T47D (cell line): ENCODE measurements at regions not wholly inside any gene's neighbourhood (a gene's known extent, or its start where the extent isn't known, plus 50 kb on each side); places are given as distances from the start of the nearest gene placed in this dataset.

Experiments used
- DNase-seq, 2 experiments: peaks; one replicate each; pipeline versions ENCODE4 v3.0.0 to v3.0.0-alpha.2; 2011 to 2012; ENCODE audit warnings: low read depth in 1 of 2, low spot score in 1 of 2
- JUND ChIP-seq: IDR thresholded peaks from 2 replicates; pipeline ENCODE4 v1.6.1; 2012; ENCODE audit warnings: low read depth
- in situ Hi-C: cut with HindIII; loops from 2 replicates; pipeline ENCODE4 v1.10.0; 2016; ENCODE audit warnings: low sequenced_read_pairs, low pct_unique_long_range_greater_than_20kb

- TF ChIP-seq JUND = no peak
- in situ Hi-C loops = no loop called here
- DNase-seq = peak in 1 of 2 experiments; percentile 19
Observed at GRCh38 chr3:148062590-148062989, 635.1 kb upstream of the AGTR1 start.

- no peak for DNase-seq
- in situ Hi-C loops = no loop called here
- TF ChIP-seq JUND = no peak
Observed at GRCh38 chr3:148066802-148067201, 630.9 kb upstream of the AGTR1 start.

GRCh38 chr3:148068466-148068865 is 629.2 kb upstream of the AGTR1 start:
- TF ChIP-seq JUND = no peak
- in situ Hi-C loops = no loop called here
- no peak for DNase-seq

GRCh38 chr3:148070041-148070440 is 627.7 kb upstream of the AGTR1 start:
- TF ChIP-seq JUND = no peak
- in situ Hi-C loops = no loop called here
- no peak for DNase-seq

- TF ChIP-seq JUND = no peak
- in situ Hi-C loops = no loop called here
- no peak for DNase-seq
Observed at GRCh38 chr3:148073721-148074456, 623.8 kb upstream of the AGTR1 start.

GRCh38 chr3:148074946-148075345 is 622.8 kb upstream of the AGTR1 start:
- no peak for DNase-seq
- no peak for TF ChIP-seq JUND
- in situ Hi-C loops = no loop called here

GRCh38 chr3:148075771-148076716 is 621.7 kb upstream of the AGTR1 start:
- DNase-seq = peak; percentile 72 to 75
- TF ChIP-seq JUND = no peak

DNA sequence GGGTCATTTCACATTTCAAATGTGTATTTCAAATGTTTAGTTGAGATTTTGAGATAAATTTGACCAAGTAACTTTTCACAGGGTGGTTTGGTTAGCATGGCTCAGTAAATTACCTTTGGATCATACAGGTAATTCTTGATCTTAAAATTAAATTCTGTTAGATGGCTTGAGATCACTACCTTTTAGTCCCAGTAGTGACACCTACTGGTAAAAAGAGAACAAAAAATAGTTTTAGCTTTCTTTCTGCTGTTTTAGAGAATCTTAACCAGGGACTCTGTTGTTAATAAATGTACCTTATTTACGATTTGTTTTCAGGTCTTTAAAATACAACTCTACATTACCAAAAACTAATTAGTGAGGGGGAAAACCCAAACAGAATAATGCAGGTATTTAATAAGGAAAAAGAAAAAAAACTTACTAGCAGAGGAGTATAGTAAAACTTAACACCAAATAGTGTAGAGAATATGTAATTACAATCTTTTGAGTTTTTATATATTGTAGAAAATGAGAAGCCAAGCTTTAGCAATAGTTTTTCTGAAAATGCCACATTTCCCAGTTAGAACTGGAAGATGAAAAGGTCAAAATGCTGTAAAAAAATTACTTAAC is 620.3 kb upstream of the AGTR1 start:
- TF ChIP-seq JUND = no peak
- in situ Hi-C loops = no loop called here
- DNase-seq = peak in 1 of 2 experiments; percentile 42

More at GRCh38 chr3:148075771-148076716, 621.7 kb upstream of the AGTR1 start:
- in situ Hi-C loops = no loop called here

DNA sequence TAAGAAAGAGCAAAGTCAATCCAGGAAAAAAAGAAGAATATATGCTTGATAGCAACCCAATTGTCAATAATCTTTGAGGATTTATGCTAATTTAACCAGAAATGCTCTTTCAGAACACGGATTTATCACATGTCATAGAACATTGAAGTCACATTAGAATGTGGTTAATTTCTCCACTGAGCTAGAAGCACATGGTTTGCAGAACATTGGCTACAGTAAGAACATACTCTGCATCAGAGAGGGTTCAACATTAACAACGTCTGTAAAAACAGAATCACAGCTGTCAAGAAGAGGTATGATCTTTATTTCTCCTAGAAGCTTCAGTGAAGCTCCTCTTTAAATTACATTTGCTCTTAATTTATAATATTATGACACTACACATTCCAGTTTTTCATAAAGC is 619.7 kb upstream of the AGTR1 start:
- no peak for DNase-seq
- in situ Hi-C loops = no loop called here
- no peak for TF ChIP-seq JUND

DNA sequence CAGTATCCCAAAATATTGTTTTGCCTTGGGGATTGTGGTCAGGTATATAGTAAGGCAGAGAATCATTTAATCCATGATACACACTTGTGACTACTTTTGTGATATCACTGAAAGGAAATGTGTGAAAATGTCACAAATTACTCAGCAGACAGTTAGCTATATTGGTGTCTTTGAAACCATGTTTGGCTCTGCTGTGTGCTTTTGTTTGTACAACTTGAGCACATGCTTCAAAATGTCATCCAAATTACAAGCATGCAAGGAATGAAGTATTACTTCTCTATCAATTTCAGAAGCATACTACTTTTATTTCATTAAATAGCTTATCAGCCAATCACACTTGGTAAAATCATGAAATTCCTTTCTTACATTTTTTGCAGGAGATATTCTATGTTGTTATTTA is 619.0 kb upstream of the AGTR1 start:
- in situ Hi-C loops = no loop called here
- DNase-seq = no peak
- TF ChIP-seq JUND = no peak

DNA sequence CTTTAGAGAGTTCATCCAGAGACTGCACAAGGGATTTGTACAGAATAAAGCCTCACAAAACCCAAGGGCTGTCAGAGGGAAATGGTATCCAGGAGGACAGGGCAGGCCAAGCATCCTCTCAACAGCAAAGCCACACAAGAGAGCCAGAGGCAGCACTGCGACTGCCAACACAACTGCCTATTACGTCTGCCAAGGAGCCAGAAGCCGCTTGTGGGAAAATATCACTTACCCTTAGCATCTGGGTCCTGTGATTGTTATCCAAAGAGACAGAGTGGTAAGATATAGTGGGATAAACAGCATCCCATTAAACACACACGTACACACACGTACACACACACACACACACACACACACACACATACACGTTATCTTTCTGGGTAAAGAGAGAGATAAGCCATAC is 618.3 kb upstream of the AGTR1 start:
- no peak for TF ChIP-seq JUND
- in situ Hi-C loops = no loop called here
- DNase-seq = no peak

DNA sequence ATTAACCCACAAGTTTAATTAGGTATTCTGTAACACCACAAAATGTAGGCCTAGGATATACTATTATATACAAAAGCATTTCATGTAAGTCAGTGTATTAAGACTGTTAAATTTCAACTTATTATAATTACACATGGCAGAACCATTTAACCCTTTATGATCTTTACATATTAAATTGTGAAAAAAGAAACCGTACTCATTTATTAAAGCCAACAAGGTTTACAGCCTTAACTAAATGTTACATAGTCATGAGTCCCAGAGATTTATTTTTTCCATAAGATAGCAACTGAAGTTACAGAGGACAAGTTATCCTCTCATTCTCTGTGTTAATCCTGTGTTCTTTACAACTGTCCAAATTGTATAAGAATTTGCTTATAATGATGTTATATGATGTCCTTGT is 615.8 kb upstream of the AGTR1 start:
- TF ChIP-seq JUND = no peak
- in situ Hi-C loops = no loop called here
- no peak for DNase-seq
